ENCODE measurements at regions not wholly inside any gene's neighbourhood (a gene's known extent, or its start where the extent isn't known, plus 50 kb on each side); places are given as distances from the start of the nearest gene placed in this dataset.
A peak's percentile ranks its signal among the peaks of the same experiment; 100 is the strongest.

GRCh38 chr1:157418231-157418630 lies 134.1 kb downstream of the FCRL5 start:
- Histone ChIP-seq H3K9me3 (ENCODE audit: insufficient read depth, low read depth, low read length) (no peaks in the 10 kb centered on the region), H3K79me2 (ENCODE audit: insufficient read depth, low read length) (no peaks in the 10 kb centered on the region), H3K9me2 (replicated peaks; ENCODE audit: low read depth, low read length) (no peaks in the 10 kb centered on the region), H2AFZ (ENCODE audit: low read length) (no peak overlapping the region), H3K4me3 (ENCODE audit: low read length, poor library complexity, severe bottlenecking) (no peak overlapping the region), H3K27me3 (ENCODE audit: insufficient read depth, low read length, poor library complexity, severe bottlenecking) (no peaks in the 10 kb centered on the region), H3K36me3 (ENCODE audit: insufficient read depth, low read length) (no peaks in the 10 kb centered on the region), H3F3A (ENCODE audit: low read depth) (no peaks in the 10 kb centered on the region), H3K9ac (ENCODE audit: low read depth, low read length, poor library complexity, severe bottlenecking) (no peak overlapping the region), H3K4me2 (ENCODE audit: low read depth, low read length, poor library complexity, severe bottlenecking) (no peak overlapping the region), H4K20me1 (ENCODE audit: insufficient read depth, low read length, poor library complexity, severe bottlenecking) (no peaks in the 10 kb centered on the region), H3K4me1 (ENCODE audit: insufficient read depth, low read length, poor library complexity, severe bottlenecking) (peaks cover 7% of the 10 kb centered on the region)
- no peak for TF ChIP-seq CTCF (conservative IDR thresholded peaks at IDR 0.05; ENCODE audit: low read length)
- no peak for TF ChIP-seq EZH2phosphoT487 (IDR thresholded peaks at IDR 0.05; ENCODE audit: borderline replicate concordance)

GRCh38 chr1:157415661-157416060 lies 136.7 kb downstream of the FCRL5 start:
- peaks cover 27% of the 10 kb centered on the region for H3K4me1 ChIP-seq (ENCODE audit: insufficient read depth, low read length, poor library complexity, severe bottlenecking)
- no peaks in the 10 kb centered on the region for H4K20me1 ChIP-seq (ENCODE audit: insufficient read depth, low read length, poor library complexity, severe bottlenecking)
- H3K4me3 ChIP-seq (ENCODE audit: low read length, poor library complexity, severe bottlenecking), result no peak overlapping the region
- H2AFZ ChIP-seq (ENCODE audit: low read length), result no peak overlapping the region
- no peaks in the 10 kb centered on the region for H3F3A ChIP-seq (ENCODE audit: low read depth)
- H3K79me2 ChIP-seq (ENCODE audit: insufficient read depth, low read length), result no peaks in the 10 kb centered on the region
- no peaks in the 10 kb centered on the region for H3K36me3 ChIP-seq (ENCODE audit: insufficient read depth, low read length)
- H3K9ac ChIP-seq (ENCODE audit: low read depth, low read length, poor library complexity, severe bottlenecking), result peak overlapping the region; percentile 13
- no peaks in the 10 kb centered on the region for H3K27me3 ChIP-seq (ENCODE audit: insufficient read depth, low read length, poor library complexity, severe bottlenecking)
- peak overlapping the region; percentile 16 for H3K4me2 ChIP-seq (ENCODE audit: low read depth, low read length, poor library complexity, severe bottlenecking)
- no peaks in the 10 kb centered on the region for H3K9me2 ChIP-seq (replicated peaks; ENCODE audit: low read depth, low read length)
- TF ChIP-seq EZH2phosphoT487 (IDR thresholded peaks at IDR 0.05; ENCODE audit: borderline replicate concordance), result no peak
- no peak for TF ChIP-seq CTCF (conservative IDR thresholded peaks at IDR 0.05; ENCODE audit: low read length)
- no peaks in the 10 kb centered on the region for H3K9me3 ChIP-seq (ENCODE audit: insufficient read depth, low read depth, low read length)

GRCh38 chr1:157412308-157412707 lies 140.0 kb downstream of the FCRL5 start:
- Histone ChIP-seq H3K36me3 (ENCODE audit: insufficient read depth, low read length) (no peaks in the 10 kb centered on the region), H4K20me1 (ENCODE audit: insufficient read depth, low read length, poor library complexity, severe bottlenecking) (no peaks in the 10 kb centered on the region), H3K9me3 (ENCODE audit: insufficient read depth, low read depth, low read length) (no peaks in the 10 kb centered on the region), H3F3A (ENCODE audit: low read depth) (no peaks in the 10 kb centered on the region), H2AFZ (ENCODE audit: low read length) (no peak overlapping the region), H3K9me2 (replicated peaks; ENCODE audit: low read depth, low read length) (no peaks in the 10 kb centered on the region), H3K9ac (ENCODE audit: low read depth, low read length, poor library complexity, severe bottlenecking) (no peak overlapping the region), H3K4me1 (ENCODE audit: insufficient read depth, low read length, poor library complexity, severe bottlenecking) (peaks cover 34% of the 10 kb centered on the region), H3K79me2 (ENCODE audit: insufficient read depth, low read length) (no peaks in the 10 kb centered on the region), H3K4me2 (ENCODE audit: low read depth, low read length, poor library complexity, severe bottlenecking) (no peak overlapping the region), H3K27me3 (ENCODE audit: insufficient read depth, low read length, poor library complexity, severe bottlenecking) (no peaks in the 10 kb centered on the region), H3K4me3 (ENCODE audit: low read length, poor library complexity, severe bottlenecking) (no peak overlapping the region)
- TF ChIP-seq CTCF (conservative IDR thresholded peaks at IDR 0.05; ENCODE audit: low read length) (no peak), EZH2phosphoT487 (IDR thresholded peaks at IDR 0.05; ENCODE audit: borderline replicate concordance) (no peak)

Measured in Loucy (cell line).